HG03045 (cell line): ENCODE measurements at regions not wholly inside any gene's neighbourhood (a gene's known extent, or its start where the extent isn't known, plus 50 kb on each side); places are given as distances from the start of the nearest gene placed in this dataset.
"Not testable (repeated sequence)": the region's sequence is repeated elsewhere in the genome, so short reads cannot be mapped to it uniquely, and the experiment has no call there.

ENCODE experiments used
- ATAC-seq: cut with Tn5 transposase; IDR thresholded peaks from one replicate; pipeline ENCODE4 v1.9.1; 2021; ENCODE audit warnings: mild to moderate bottlenecking, moderate library complexity; ENCODE audit not compliant: unreplicated experiment

- no peak for ATAC-seq
These were observed 195.0 kb downstream of the BCL11A start for GRCh38 chr2:60358476-60358875.

DNA sequence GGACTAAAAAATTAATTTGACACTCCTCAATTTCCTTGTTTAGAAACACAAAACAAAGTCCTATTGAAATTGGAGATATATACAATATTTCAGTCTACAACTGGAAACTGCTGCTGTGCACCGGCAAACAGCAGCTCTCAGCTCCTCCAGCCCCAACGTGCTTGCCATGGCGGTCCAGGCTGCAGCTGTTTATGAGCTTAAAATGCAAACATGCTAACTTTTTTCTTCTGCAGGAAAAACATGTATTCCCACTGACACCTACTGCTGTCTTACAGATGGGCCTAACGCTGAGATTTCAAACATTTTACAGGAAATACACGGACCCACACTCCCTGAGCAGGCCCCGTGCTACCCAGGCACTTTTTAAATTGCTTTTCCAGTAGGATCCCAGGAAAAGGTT is 195.5 kb downstream of the BCL11A start:
- no peak for ATAC-seq

DNA sequence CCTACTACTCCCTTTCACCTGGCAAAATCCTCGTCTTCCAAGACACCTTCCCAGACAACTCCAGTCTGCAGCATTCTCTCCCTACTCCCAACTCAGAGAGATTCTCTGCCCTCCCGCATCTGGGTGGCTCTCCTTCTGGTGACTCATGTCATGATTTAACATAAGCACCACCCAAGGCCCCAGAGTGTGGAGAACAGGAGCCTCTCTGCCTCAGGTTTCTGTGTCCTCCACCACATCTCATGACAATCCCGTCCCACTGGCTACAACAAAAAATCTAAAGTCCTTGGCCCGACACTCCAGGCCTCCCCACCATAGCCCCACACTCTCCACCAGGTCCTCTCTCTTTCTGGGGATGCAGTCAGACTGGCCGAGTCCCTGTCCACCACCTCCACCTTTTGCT is 197.1 kb downstream of the BCL11A start:
- no peak for ATAC-seq

DNA sequence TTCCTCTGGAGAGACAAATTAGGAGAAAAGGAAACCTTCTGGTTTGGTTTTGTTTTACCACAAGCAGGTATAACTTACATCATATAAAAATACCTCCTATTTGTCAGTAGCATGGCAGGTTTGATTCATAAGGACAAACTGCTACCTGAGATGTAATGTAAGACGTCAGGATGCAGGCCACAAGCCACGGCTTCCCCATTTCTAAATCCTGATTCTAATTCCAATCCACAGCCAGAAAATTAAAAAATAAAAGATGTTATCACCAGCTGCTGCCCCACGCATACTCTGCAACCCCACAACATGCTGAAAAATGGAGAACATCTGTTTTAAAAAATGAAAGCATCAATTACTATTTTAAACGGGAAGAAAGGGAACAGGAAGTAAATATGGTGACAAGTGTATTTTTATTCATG is 197.6 kb downstream of the BCL11A start:
- ATAC-seq, result no peak

DNA sequence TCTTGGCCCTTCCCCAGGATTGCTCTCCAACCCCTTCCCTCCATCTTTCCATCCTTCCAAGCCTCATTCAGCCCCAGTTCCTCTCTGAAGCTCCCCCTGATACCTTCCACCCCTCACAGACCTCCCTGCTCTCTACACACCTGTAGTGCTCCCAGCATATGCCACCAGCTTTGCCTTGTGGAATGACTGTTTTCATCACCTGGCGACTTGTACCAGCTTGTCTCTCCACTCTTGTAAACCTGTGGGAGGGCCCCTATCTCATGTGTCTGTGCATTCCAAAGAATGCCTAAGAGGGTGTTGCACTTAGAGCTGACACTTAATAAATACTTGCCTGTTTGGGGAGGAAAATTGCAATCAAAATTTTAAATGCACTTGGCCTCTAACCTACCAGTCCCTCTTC is 198.7 kb downstream of the BCL11A start:
- no peak for ATAC-seq

DNA sequence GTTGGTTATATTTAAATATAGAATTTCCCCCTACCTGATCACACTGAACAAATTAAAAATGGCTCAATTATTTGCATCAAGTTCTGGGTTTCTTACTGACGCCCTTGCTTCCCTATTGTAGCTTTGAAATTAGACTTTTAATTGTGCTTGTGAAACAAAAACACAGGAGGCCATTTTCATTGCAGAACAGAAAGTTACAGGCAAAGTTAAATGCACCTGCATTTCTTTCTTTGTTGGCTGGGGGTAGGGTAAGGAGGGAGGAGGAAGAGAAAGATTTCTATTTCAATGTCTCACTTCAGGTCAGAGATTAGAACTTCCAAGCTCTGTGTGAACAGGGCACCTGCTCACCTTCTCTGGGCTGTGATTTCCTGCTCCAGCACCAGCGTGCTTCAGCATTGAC is 199.6 kb downstream of the BCL11A start:
- peak; percentile 46 for ATAC-seq

- peak; percentile 16 for ATAC-seq
These were observed 200.1 kb downstream of the BCL11A start for GRCh38 chr2:60353406-60353800.

DNA sequence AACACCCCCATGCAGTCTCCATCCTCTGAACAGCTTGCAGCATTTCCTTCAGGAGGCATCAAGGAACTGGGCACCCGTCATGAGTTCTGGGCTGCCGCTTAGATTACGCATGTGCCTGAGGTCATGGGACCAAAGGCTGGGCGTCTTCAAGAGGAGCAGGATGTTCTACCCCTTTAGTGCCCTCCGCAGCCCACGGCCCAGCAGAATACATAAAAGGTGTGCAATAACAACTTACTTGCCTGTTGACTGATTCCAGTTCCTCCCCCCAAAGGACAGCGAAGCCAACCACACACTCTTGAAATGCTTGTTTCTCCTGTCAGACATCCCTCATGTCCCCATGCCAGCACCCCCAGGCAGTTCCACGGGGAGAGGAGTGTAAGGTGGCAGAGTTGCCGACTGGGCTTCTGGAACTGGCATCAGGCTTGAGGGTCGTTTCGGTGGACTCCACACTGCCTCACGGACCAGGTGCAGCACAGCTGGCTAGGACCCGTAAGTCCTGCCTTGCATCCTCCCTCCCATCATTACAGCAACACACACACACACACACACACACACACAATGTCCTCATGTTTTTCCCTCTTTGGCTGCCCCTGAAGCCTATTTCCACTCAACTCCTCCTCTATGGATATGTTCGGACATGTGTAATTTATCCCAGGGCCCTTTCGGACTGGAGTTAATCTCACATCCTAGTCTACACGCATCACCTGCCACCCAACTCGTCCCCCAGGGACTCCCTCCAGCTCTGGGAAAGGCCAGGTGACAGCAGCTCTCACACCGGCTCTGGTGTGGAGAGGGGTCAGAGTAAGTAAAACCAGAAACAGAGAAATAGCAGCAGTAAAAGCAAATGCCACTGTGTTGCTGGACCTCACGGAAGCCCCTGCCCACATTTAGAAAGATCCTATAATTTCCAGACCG is 200.7 kb downstream of the BCL11A start:
- ATAC-seq, result no peak

DNA sequence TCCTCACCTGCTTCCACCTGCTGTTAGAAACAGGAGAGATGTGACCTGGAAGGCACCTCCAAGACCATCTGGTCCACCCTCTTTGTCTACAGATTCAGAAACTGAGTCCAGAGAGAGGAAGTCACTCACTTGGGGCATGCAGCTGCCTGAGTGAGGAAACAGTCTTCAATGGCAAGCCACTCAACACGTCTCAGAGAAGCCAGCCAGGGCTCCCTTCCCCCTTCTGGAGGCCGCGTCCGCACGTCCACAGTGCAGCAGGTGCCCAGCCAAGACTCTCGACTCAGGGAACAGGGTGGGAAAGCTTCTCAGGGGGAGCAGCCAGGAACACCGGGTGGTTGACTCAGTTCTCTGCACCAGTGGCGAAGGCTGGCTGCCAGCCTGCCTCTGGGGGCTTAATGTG is 201.7 kb downstream of the BCL11A start:
- ATAC-seq, result no peak

DNA sequence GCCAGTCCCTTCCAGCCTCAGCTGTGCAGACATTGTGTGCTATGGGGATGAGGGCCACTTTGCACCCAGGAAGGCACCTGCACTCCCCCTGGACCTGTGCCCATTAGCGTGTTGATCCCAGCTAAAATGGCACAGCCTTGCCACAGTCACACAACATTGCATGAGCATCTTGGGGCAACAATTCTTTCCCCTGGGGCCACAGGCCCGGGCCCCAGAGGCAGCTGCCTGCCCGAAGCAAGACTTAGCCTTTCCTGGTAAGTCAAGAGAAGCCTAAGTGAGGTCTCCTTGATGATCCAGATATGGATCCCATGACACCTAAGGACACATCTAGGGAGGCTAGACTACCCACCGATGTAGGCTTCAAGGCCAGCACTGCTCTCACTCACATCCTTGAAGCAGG is 202.1 kb downstream of the BCL11A start:
- no peak for ATAC-seq

DNA sequence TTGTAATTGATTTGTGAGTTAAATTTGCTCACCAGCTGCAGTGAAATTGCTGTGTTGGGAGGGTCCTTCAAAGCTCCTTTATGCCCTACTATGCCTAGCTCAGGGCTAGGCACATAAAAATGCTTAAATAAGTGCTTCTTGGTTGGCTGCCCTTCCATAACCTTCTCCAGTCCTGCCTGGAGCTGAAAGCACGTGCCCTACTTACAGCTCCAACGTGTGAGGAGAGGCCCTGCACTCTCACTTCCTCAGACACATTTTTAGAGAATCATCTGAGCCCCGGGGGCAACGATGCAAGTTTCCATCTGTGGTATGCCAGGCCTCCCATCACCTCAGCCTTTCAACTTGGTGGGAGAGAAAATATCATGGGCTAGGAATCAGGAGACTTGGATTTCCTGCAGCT is 202.7 kb downstream of the BCL11A start:
- no peak for ATAC-seq

GRCh38 chr2:60347781-60348180 is 205.7 kb downstream of the BCL11A start:
- no peak for ATAC-seq

DNA sequence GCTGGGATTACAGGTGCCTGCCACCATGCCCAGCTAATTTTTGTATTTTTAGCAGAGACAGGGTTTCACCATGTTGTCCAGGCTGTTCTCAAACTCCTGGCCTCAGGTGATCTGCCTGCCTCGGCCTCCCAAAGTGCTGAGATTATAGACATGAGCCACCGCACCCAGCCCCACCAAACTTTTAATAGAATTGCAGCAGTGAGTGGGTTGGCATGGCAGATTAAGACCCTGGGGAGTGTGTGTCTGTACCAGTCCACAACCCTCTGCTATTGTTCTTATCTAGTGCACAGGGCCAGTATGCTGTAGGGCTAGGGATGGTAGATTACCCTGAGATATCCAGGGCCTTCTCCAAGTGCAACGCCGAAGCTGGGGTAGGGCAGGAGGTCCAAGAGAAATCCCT is 211.0 kb downstream of the BCL11A start:
- ATAC-seq, result not testable (repeated sequence)

- ATAC-seq, result no peak
These were observed 212.3 kb downstream of the BCL11A start for GRCh38 chr2:60341151-60341550.

- no peak for ATAC-seq
These were observed 214.2 kb downstream of the BCL11A start for GRCh38 chr2:60339286-60339685.

DNA sequence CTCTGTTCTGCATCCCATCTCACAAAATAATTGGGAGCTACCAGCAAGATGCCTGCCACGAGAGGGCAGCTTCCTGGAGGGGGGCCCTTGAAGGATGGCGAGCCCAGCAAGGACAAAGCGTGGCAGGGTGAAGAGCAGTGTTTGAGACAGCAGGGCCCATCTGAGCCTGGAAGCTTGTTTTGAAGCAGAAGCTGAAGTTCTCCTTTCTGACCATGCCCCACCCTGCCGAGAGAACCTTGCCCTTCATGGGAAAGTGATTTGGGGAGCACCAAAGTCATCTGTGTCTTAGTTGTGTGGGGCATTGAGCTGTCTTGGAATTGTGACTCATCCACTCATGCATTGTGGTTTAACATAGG is 216.3 kb downstream of the BCL11A start:
- no peak for ATAC-seq

- ATAC-seq, result no peak
These were observed 216.9 kb downstream of the BCL11A start for GRCh38 chr2:60336442-60337141.

DNA sequence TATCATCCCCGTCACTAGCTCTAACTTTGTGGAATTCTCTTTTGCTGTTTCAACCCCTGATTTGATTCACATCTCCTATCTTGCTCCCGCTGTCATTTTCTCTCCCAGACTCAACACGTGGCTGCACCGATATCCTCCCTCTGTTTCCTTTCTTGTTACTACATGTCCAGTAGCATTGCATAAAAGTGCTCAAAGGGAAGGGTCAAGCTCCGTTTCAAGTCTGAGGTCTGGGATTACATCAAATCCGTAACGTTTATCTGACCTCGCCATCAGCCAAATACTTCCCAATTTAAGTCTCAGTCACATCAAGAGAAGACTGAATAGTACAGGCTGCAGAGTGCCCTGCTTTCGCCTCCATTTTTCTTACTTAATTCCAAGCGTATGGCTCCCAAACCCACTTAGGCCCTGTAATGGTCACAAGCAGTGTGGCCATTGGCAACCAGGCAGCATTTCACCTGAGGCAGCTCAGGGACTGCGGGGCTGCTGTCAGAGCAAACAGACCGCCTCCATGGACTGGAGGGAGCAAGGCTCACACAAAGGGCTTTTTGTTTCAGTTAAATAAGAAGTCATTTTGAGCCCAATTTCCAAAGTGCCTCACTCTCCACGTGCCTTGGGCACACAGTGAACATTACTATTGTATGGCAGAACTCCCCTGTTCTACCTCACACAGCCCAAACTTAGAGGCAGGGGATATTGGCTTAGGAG is 217.8 kb downstream of the BCL11A start:
- no peak for ATAC-seq

GRCh38 chr2:60334610-60335009 is 218.8 kb downstream of the BCL11A start:
- ATAC-seq, result no peak

DNA sequence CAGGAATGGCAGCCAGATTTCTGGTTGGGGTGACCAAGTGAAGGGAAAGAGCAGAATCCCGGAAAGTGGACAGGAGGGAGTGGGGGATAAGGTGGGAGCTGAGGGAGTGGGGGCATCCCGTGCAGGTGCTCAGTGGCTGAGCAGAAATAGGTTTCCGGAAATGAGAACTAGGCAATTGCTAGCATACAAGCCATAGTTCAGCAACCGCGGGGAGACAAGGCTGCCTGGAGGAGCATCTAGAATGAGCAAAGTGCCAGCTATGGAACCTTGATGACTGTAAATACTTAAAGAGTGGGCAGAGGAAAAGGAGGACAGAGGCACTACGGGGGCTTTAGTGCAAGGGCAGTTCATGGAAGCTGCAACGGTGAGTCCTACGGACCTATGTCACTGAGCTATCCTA is 220.2 kb downstream of the BCL11A start:
- no peak for ATAC-seq

GRCh38 chr2:60331115-60331809 is 222.2 kb downstream of the BCL11A start:
- ATAC-seq, result no peak
